NCI-H2196 treated with DMSO at 0.1 percent for 48 hours (cell line): ENCODE measurements at regions not wholly inside any gene's neighbourhood (a gene's known extent, or its start where the extent isn't known, plus 50 kb on each side); places are given as distances from the start of the nearest gene placed in this dataset.

Source experiments
- DNase-seq: peaks from one replicate; lab custom pipeline; 2025; ENCODE audit not compliant: unreplicated experiment; lab: John Stamatoyannopoulos, UW

- DNase-seq, result no peak
Measured at GRCh38 chr4:111639120-111639690, 506.0 kb upstream of the FAM241A start.

DNA sequence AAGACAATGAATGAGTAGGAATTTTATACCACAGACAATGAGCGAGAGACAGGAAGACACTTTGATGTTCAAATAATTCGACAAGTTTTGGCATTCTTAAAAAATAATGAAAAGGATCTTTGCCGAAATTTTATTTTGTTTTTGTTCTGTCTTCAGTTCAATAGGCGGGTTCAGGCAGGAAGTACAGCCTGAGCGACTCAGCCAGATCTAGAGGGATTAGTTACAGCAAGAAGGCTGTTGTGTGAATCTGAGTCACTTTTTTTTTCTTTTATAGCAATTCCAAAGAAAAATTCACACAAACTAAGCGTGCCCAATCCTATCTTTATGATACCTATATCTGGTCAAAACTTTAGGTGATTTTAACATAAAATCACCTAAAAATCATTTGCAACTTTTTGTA is 505.4 kb upstream of the FAM241A start:
- no peak for DNase-seq

DNA sequence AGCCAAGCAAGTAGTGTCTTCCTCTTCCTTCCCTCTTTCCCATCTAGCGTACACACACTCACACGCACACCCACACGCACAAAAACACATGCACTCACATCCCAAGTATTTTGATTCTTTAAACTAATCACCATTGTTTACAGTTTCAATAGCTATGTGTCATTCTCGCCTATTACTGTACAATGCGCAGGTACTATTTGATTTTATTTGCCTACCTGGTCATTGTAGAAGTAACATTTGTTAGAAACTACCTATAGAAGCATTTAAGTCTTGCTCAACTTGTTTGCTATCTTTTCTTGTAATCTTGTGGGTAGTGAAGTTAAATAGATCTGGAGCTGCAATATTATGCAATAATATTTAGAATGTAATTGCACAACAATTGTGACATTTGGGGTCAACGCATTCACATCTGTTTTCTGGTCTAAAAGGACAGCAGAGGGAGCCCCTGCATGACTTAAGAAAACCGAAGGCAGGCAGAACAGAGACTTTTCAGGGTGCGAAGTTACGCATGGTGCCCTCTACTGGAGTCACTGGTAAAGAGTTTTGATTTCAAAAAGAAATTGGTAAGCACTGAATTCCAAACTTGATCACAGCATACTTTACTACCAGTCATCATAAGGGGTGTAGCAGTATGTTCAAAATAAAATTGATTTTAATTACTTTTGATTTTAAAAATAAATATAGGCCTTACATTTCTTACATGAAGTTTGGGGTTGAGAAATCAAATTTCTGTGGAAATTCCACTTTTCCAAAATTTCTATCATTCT is 503.3 kb upstream of the FAM241A start:
- DNase-seq, result peak; percentile 0

GRCh38 chr4:111648056-111648455 is 497.2 kb upstream of the FAM241A start:
- DNase-seq, result no peak

- no peak for DNase-seq
Measured at GRCh38 chr4:111649308-111649707, 495.9 kb upstream of the FAM241A start.

DNA sequence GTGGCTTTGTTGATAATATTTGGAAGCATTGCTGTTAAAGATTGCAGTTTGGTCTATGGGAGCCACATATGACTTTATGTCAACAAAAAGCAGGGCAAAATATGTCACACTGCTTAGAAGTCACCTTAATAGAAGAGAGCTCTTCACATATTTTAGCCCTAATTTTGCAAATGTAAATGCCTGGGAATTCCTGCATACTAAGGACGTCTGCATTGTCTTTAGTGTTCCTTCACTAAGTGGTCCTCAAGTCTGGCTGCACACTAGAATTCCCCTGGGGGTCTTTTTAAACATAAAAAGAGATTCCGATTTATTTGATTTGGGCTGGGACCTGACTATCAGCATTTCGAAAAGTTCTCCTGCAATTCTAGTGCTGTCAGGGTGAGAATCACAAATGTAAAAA is 495.1 kb upstream of the FAM241A start:
- no peak for DNase-seq

- DNase-seq, result no peak
Measured at GRCh38 chr4:111650674-111651086, 494.6 kb upstream of the FAM241A start.

DNA sequence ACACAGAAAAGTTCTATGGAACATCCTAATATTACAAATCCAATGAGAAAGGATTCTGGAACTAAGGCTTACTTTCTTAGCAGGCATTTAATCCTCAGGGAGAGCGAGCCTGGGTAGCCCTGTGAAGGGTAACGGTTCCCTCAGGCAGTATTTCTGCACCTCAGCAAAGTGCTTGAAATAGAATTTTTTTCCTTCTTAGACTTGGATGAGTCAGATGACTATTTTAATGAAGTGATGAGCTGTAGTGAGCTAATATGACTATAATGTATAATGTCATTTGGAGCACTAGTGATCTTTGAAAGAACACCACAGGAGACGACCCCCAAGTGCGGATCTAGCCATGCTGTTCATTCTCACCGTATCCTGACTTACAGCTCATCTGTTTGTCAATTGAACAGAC is 493.0 kb upstream of the FAM241A start:
- no peak for DNase-seq

GRCh38 chr4:111652986-111653385 is 492.3 kb upstream of the FAM241A start:
- no peak for DNase-seq

DNA sequence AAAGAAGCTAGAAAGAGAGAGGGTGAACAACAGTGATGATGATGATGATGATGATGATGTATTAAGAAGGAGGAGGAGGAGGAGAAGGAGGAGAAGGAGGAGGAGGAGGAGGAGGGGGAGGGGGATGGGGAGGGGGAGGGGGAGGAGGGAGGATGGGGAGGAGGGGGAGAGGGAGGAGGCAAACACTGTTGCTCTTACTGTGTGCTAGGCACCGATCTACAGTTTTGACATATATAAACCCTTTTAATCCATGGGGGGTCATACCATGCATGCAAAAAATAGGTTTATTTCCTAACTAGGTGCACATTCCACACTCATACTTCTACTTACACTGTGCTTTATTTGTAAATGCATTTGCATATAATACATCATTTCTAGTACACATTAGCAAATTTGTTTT is 482.8 kb upstream of the FAM241A start:
- DNase-seq, result no peak

DNA sequence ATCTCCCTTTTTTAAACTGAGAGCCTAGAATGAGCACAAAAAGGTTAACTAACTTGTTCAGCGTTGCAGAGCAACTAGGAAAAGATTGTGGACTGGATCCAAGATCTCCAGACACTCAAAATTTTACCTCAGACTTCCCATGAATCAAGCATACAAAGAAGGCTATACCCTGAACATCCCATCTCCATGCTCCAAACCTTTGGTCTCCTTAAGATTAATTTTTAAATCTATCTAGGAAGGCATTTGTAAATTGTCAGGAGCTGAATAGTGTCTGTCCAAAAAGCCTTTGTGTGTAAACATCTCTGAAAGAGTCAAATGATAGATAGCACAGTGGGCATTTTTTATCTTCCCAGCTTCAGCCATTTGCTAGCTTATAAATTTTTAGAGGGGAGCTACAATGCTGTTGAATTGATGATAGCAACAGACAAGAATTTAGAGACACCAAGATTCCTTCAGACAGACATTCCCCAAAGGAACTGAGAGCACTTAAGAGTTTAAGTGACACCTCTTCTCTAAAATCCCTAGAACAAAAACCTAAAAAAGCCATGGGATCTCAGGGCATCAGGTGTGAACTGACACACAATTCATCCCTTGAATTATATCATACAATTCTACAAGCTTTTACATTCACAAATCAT is 480.8 kb upstream of the FAM241A start:
- no peak for DNase-seq

GRCh38 chr4:111666826-111667360 is 478.4 kb upstream of the FAM241A start:
- no peak for DNase-seq

- no peak for DNase-seq
Measured at GRCh38 chr4:111671756-111672155, 473.5 kb upstream of the FAM241A start.

DNA sequence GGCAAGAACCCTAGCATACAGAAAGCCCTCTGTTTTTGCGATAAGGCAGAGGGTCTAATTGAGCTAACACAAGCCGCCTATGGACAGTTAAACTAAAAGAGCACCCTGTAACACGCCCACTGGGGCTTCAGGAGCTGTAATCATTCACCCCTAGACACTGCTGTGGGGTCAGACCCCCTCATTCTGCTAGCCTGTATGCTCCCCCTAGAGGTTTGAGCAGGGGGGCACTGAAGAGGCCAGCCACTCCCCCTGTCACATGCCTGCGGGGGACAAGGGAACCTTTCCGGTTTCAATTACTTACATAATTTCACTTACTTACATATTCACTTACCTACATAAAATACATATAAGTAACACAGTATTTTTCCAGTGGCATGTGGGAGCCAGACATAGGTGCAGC is 469.5 kb upstream of the FAM241A start:
- DNase-seq, result no peak

DNA sequence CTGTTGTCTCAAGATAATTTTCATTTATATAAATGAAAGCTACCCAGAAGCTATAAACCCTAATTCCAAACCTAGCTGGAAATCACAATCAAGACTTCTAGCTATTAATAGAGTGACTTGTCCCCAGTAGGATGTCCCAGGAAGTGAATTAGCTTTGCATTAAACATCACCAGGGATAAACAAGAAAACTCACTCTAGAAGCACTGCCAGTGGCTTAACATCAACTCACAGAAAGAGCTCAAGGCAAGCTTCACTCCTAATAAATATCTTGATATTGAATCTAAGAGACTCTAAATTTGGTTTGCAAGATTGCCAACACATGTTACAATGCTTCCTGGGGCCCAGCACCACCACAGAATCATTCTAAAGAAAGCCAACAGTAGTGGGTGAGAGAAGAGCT is 468.7 kb upstream of the FAM241A start:
- no peak for DNase-seq

DNA sequence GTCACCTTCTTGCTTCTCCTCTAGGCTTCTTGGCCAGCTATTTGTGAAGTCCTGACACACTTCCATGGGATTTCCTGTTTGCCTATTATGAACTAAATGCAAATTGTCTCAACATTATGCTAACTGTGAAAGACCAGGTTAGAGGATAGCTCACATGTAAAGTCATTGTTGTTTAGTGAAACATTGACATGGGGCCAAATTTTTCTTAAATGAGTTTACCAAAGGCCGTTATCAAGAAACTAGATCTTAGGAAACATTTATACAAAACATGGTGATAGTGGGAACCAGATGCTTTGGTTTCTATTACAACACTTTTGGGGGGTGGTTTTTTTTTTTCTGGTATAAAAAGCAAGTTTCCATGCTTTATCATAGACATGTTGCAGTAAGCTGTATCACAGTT is 466.8 kb upstream of the FAM241A start:
- no peak for DNase-seq

DNA sequence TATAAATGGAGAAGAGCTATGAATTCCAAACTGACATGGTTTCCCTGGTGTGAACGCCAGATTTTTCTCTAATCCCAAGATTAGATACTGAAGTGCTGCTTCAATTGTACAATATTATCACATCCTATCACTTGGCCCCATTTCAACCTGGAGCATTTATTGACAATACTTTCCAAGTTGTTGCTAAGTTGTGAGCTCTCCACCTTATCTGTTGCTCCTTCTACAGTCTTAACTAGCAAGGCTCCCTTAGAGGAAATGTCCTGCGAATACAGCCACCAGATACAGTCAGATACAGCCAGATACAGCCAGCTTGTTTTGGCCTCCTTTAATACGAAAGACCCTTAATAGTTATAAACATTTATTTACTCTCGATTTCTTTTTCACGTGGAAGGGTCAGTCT is 466.3 kb upstream of the FAM241A start:
- DNase-seq, result no peak

GRCh38 chr4:111681270-111681669 is 464.0 kb upstream of the FAM241A start:
- no peak for DNase-seq

DNA sequence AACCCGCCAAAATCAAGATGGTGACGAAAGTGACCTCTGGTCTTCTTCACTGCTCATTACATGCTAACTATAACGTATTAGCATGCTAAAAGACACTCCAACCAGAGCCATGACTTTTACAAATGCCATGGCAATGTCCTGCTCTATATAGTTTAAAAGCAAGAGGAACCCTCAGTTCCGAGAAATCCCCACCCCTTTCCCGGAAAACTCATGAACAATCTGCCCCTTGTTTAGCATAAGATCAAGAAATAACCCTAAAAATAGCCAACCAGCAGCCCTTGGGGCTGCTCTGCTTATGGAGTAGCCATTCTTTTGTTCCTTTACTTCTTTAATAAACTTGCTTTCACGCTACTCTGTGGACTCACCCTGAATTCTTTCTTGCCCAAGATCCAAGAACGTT is 463.5 kb upstream of the FAM241A start:
- no peak for DNase-seq

- DNase-seq, result no peak
Measured at GRCh38 chr4:111685205-111685604, 460.0 kb upstream of the FAM241A start.

- DNase-seq, result no peak
Measured at GRCh38 chr4:111689214-111689613, 456.0 kb upstream of the FAM241A start.

DNA sequence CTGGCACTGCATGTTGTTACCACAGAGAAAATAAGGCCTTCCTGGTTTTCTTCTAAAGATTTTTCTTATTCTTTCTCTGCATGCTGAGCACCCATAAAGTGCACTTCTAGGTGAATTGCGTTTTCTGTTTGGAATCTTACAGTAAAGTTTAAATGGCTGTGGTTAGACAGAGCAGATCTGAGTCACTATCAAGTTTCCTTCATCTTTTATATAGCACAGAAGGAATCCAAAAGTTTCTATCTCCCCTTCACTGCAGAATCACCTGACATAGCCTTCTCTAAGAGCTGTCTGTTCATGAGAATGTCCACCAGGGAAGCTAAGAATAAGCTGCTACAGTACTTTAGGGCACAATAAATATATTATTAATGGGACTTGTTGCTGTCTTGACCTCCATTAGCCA is 455.5 kb upstream of the FAM241A start:
- no peak for DNase-seq
